ENCODE measurements at regions not wholly inside any gene's neighbourhood (a gene's known extent, or its start where the extent isn't known, plus 50 kb on each side); places are given as distances from the start of the nearest gene placed in this dataset.
"Not testable (repeated sequence)": the region's sequence is repeated elsewhere in the genome, so short reads cannot be mapped to it uniquely, and the experiment has no call there.

DNA sequence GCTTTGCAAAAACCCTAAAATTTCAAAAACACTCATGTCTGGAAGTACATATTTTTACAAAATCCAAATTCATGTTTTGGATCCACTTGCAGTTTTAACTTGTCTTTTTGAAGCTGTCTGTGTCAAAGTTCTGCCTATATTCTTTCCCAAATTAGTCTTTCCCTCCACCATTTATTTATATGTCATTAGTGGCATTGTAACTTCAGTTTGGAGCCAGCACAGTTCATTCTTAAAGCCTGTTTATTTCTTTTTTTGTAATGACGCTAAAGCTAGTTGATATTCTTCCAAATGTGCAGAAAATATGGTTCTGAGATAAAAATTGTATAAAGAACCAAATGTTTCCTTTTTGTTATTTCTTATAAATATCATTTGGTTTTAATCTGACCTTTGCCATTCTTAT is 2039.3 kb downstream of the OLFM4 start:
- no peak for DNase-seq

DNA sequence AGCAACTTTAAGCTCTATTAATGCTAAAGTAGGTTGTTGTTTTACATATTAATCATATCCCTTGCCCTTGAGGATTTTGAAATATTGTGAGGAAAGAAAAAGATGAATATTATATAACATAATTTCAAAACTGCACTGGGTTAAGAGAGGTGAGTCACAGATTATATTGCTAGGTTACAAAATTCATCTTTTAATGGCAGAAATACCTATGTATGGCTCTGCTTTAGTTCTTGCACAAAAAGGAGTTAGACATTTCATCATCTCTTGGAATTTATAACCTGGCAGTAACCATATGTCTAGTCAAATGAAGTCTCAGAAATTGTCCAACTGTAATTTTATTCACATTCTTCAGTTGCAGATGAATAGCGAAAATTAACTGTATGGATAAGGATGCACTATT is 2041.1 kb downstream of the OLFM4 start:
- no peak for DNase-seq

DNA sequence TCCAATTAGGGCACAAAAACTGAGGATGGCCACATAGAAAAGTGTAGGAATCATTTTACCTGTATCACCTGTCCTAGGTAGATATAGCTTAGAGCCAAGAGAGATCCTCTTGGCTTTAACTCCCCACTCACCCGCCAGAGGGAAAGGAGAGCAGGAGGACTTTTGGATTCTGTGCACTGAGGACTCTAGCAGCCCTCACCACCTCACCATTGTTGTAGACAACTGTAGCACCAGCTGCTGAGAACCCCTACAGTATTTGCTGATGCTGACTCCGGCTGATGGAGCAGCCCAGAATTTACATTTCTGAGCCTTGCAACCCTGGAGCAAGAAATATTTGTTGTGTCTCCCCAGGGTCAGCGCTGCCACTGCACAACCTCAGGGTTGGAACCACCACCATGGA is 2044.4 kb downstream of the OLFM4 start:
- DNase-seq = no peak

- DNase-seq = no peak
Observed at GRCh38 chr13:55084630-55085029, 2056.0 kb downstream of the OLFM4 start.

GRCh38 chr13:55087085-55087484 is 2053.6 kb upstream of the PRR20A start:
- no peak for DNase-seq

- no peak for DNase-seq
Observed at GRCh38 chr13:55090612-55091011, 2050.1 kb upstream of the PRR20A start.

GRCh38 chr13:55091172-55091571 is 2049.5 kb upstream of the PRR20A start:
- peak; percentile 72 for DNase-seq

DNA sequence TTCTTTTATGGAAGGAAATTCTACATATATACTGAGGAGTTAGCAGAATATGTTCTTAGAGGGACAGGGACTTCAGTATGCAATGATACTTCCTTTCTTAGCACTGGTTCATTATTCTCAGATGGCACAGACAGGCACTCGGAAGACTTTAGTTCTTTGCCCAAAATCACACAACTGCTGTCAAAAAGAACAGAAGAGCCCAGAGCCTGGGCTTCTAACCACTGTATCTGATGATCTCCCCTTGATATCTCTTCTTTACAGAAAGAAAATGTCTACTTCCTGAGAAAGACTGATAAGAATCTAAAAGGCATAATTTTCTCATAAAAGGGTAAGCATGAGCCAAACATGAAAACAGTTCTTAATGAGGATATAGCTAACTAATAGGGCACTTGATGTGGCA is 2034.2 kb upstream of the PRR20A start:
- no peak for DNase-seq

DNA sequence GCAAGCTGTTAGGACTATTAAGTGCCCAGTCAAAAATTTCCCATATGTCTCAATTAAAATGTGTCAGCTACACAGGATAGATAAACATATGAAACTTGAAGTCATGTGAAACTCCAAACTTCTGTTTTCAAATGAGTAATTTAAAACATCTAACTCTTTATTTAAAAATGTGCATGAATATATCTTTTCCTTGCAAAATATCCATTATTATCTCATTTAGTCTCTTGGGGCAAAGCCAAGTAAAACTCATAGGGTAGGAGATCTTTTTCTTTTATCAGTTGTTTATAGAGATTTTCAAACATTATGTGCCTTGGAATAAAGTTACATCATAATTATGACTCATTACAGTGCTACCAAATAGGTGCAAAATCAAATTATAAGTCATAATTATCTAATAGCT is 2020.1 kb upstream of the PRR20A start:
- DNase-seq = no peak

DNA sequence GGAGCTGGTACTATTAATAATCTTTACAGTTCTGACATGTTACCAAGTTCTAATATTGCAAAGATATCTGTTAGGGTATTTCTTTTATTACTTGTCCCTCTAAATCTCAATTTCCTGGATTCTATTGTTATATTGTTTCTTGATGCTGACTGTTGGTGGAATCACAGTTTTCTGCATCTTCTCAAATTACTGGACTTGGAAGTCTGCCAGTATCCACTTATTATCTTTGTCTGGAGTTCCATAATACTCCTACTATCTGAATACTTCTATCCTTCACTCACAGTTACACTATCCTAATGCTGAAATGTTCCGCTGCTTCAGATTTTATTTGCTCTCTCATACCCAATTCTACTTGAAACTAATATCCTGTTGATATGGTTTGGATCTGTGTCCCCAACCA is 1985.7 kb upstream of the PRR20A start:
- no peak for DNase-seq

DNA sequence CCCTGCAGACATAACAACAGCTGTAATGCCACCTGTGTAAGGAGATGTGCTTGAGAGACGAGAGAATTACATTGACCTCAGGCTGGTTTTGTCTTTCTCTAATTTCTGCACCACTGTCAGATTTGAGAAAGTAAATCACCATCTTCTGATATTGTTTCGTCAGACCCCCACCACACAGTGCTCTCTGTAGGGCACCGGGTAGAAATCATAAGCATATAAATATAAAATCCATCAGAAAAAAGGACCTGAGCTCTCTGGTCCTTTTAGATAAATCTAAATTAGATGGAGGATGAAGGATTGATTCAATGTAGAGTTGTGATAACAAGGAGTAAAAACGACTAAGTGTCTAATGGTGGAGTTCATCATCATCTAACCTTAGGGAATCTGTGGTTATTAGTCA is 1981.0 kb upstream of the PRR20A start:
- DNase-seq = no peak

DNA sequence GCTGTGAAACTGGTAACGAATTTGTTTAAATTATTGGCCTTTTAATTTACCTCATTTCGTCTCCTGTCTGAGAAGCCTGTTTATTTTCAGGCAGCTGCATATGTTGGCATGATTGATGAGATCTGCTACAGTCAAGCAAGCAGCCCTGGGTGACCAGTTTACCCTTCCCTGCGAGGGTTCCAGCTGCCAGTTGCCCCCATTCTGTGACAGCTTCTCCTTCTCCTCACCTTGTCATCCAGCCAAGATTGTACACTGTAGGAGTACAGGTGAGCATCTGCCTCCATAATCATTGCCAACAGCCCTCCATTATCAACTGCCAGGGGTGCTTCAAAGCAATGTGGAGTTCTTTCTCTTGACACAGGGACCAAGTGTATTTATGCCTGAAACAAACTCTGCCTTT is 1979.9 kb upstream of the PRR20A start:
- DNase-seq = no peak

DNA sequence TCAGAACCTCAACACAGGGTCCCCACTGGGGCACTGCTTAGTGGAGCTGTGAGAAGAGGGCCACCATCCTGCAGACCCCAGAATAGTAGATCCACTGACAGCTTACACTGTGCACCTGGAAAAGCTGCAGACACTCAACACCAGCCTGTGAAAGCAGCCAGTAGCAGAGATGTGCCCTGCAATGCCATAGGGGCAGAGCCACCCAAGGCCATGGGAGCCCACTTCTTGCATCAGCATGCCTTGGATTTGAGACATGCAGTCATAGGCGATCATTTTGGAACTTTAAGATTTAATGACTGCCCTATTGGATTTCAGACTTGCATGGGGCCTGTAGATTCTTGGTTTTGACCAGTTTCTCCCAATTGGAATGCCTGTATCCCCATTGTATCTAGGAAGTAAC is 1962.1 kb upstream of the PRR20A start:
- DNase-seq = not testable (repeated sequence)

- DNase-seq = no peak
Observed at GRCh38 chr13:55190996-55191395, 1949.7 kb upstream of the PRR20A start.

- DNase-seq = peak; percentile 55
Observed at GRCh38 chr13:55199134-55199533, 1941.6 kb upstream of the PRR20A start.

DNA sequence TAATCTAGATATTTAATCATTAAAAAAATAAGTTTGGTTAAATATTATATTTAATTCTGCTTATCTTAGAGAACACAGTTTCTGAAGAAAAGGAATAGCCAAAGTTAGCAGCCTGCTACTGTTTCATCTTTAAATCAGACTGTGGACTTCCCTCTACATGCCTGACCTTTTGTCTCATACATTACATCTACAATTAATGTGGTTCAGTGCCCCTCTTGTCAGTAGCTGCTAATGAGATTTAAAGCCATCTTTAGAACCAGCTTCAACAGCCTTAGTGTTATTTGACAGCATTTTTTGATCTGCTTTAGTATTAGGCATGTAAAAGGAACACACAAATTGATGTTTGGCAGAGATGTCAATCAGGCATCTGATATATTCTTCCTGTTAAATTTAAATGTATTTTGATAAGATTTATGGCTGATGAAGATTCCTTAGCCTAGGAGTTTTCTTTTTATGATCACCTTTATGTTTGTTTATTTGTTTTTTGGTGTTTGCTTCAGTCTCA is 1925.8 kb upstream of the PRR20A start:
- DNase-seq = peak; percentile 82

DNA sequence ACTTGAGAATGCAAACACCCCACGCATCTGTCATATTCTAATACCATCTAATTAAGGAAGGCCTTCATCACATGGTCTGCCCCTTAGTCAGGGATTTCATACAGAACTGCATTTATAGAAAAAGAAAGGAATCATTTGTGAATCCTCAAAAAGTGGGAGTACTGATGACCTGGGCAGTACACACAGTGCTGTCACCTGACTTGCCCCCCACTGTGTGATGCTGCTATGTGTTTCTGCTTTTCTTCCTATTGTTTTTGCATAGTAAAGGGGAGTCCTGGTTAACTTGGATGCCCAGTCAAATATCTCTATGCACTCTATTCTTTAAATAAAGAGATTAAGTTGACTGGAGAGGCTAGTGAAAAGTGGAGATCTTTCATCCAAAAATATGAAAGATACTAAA is 1921.2 kb upstream of the PRR20A start:
- DNase-seq = no peak

- no peak for DNase-seq
Observed at GRCh38 chr13:55229906-55230569, 1910.7 kb upstream of the PRR20A start.

- DNase-seq = no peak
Observed at GRCh38 chr13:55230570-55230908, 1910.2 kb upstream of the PRR20A start.

DNA sequence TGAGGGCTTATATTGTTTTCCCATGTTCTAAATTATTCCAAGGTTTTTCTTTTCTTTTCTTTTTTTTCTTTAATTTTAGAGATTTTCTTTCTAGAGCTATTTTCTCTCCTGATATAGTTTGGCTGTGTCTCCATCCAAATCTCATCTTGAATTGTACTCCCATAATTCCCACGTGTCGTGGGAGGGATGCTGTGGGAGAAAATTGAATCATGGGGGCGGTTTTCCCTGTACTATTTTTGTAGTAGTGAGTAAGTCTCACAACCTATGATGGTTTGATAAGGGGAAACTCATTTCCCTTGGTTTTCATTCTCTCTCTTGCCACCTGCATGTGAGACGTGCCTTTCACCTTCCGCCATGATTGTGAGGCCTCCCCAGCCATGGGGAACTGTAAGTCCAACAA is 1906.4 kb upstream of the PRR20A start:
- DNase-seq = no peak

- DNase-seq = peak; percentile 10
Observed at GRCh38 chr13:55245005-55245644, 1895.6 kb upstream of the PRR20A start.

DNA sequence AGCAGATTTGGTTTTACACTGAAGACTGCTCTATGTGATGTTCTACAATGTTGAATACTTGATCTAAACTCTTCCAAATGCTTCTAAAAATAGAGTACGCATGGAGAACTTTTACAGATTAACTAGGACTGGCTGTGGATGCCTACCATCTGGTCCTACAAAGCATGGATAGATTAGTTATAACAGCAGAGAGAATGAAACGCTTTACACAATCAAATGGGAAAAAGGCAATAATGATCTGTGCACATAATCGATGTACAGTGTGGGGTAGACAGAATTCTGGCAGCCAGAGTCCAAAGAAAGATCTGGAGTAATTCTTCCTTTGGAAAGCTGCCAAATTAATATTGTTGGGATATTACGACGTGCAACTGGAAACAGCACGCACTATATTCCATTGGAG is 1885.5 kb upstream of the PRR20A start:
- no peak for DNase-seq

DNA sequence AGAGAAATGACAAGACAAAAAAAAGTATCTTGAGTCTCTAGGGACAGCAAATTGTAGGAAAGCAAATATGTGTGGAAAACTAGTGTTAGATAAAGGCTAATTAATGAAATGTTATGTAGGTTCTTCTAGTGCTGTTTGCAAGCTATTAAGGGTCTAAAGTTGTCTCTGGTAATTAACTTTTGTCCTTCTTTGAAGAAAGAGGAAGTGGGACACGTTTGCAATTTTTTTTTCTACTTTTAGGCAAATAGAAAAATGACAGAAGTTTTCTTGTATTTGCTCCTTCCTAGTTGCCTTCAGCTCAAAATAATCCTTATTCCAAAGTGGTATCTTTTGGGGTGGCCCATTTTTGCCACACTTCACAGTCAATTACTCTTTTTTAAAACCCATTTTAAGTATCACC is 1877.7 kb upstream of the PRR20A start:
- DNase-seq = no peak

GRCh38 chr13:55266644-55267043 is 1874.1 kb upstream of the PRR20A start:
- DNase-seq = no peak

DNA sequence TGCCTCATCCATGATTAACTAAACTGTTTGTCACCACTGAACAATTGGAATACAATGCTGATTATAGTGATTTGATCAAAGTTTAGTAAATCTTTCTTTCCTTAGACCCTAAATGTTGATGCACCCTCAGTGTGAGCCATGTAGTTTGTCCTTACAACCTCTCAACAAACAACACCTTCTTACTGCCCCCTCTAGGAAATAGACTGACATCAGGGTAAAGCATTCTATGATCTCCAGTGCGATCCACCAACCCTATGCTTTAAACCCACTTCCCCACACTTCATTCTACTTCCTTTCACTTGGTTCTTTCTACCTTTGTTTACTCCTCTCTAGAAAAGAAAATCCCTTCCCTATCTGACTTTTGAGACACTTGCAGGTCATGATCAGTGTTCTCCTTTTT is 1842.5 kb upstream of the PRR20A start:
- no peak for DNase-seq
